Glomerular visceral epithelial cell (primary cell): ENCODE measurements at regions not wholly inside any gene's neighbourhood (a gene's known extent, or its start where the extent isn't known, plus 50 kb on each side); places are given as distances from the start of the nearest gene placed in this dataset.
"Not testable (repeated sequence)": the region's sequence is repeated elsewhere in the genome, so short reads cannot be mapped to it uniquely, and the experiment has no call there.

Experiments used
- DNase-seq: peaks from one replicate; pipeline ENCODE4 v3.0.0-alpha.2; 2016; ENCODE audit errors: extremely low spot score

DNA sequence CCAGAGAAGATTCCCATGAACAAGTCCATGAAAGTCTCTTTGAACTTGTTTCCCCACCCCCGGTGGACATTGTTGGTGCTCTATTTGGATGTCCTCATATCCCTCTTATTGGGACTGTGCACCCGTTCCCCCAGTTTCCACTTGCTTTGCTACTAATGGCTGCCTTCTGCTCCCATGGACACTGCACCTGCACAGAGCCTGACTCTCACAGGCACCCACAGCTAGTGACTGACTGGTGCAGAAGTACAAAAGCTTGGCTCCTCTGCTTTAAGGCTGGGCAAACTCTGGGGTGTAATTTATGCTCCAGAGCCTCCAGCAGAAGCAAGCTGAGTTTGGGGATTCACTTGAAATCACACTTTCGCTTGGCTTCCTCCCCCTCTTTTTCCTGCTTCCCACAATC is 239.9 kb upstream of the BTBD3 start:
- DNase-seq = no peak

DNA sequence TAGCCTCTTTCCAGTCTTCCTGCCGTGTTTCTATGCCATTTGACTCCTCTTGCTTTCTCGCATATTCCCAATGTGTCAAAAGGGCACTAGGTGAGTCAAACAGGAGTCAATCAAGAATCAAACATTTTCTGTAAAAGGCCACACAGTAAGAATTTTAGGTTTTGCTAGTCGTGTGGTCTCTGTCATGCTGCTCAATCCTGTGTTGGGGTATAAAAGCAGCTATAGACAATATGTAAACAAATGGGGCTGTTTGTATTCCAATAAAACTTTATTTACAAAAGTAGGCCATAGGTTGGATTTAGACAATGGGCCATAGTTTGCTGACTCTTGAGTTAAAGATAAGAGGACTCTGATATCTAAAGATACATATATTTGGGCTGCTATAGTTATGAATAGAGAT is 235.4 kb upstream of the BTBD3 start:
- no peak for DNase-seq

DNA sequence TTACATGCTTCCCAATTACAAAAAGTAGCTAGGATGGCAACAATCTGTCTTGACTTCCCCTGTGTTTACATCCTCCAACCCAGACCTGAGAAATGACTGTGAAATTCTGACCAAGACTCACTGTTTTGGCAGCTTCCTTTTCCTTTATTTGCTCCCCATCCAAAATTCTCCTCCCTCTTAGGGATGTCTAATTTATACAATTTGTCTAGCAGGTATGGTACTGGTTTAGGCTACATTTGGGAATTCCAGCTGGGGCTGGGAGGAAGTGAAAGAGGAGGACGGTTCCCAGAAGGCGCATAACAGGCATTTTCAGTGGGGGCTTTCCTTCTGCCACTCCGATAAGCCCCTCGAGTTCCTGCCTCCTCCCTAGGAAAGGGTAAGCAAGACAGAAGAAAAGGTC is 231.5 kb upstream of the BTBD3 start:
- no peak for DNase-seq

DNA sequence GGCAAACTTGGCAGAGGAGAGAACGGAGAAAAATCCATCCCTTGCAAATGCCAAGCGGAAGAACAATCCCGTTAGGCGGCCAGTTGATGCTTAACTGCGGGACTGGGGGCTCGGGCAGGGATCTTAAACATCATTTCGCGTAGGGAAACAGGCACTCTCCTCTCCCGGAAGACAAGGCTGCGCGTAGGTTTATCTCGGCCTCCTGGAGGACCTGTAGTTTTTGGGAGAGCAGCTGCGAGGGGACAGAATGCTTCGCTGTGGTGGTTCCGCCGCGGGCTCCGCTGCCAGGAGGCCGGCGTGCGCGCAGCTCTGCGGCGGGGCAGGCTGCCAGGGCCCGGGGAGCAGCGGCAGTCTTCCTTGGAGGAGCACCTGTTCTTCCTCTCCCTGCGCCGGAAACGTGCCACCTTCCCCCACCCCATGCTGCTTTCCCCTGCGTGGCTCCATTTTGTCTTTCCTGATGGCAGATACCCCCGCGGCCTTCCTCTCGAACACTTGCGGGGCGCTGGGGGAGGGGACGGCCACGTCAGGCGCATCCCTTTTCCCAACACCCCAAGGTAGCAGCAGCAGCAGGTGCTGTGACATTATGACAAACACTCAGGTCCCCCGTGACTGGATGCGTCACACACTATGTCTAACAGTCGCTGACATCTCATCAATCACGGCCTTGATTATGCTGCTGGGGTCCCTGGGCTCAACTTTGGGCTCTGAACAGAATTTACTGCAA is 230.7 kb upstream of the BTBD3 start:
- peak; percentile 6 for DNase-seq

DNA sequence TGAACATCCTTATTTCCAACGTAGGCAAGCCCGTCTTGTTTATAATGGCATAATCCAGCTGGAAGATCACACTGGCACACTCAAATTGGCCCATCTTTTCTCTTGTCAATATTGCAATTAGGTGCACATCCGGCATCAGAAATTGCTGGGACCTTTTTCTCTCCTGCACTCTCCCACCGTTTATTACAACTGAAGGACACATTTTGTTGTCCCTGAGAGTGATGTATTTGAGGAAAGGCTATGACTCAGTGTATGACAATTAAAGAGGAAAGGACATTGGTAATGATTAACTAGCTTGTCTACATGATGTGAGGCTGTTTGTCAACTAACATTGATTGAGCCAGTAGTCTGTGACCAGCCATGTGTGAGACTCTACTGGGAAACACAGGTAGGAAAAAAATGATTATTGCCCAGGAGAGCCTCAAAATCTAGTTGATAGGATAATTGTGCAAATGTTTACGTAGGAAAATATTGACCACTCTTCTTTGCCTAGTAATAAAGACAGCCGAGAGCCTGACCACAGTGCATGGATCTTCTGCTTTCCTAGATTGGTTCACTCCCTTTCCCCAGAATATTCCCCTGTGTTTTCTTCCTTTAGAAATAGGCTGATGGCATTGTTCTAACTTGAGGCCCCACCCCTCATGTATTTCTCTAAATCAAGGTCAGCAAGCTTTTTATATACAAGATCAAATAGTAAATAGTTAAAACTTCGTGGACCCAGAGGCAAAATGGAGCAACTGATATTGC is 230.0 kb upstream of the BTBD3 start:
- peak; percentile 16 for DNase-seq

DNA sequence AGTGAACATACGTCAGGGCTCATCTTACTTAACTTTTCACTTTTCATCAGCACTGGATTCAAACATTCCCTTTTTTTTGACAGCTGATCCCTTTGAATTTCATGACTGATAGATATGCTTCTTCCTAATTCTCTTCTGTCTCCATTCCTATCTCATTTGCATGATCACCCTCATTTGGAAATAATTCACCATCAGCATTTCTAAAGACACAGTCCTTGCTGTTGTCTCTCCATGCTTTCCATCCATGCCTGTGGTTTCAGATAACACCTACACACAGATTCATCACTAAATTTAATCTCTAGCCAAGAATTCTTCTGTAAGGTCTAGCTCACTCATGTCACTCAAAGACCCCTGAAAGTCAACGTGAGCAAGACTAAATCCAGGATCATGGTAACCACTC is 228.4 kb upstream of the BTBD3 start:
- DNase-seq = no peak

DNA sequence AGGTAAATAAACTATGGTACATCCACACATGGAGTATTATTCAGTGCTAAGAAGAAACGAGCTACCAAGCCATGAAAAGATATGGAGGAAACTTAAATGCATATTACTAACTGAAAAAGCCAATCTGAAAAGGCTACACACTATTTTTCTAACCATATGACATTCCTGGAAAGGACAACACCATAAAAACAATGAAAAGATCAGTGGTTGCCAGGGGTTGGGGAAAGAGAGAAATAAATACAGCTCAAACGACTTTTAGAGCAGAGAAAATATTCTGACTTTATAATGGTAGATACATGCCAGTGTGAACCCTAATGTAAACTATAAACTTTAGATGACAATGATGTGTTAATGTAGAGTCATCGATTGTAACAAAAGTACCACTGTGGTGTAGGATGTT is 225.9 kb upstream of the BTBD3 start:
- DNase-seq = no peak

DNA sequence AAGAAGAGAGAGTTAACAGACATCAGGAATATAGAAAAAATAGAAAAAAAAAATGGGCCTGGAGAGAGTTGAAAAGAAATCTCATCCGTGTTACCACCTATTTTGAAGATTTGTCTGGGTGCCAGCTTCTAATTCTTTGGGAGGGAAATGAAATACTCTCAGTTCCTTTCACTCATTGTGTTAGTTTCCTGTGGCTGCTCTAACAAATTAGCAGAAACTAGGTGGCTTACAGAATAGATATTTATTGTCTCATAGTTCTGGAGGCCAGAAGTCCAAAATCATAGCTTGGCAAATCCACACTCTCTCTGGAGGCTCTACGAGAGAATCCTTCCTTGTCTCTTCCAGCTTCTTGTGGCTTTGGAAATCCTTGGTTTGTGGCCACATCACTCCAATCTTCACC is 225.1 kb upstream of the BTBD3 start:
- DNase-seq = no peak

DNA sequence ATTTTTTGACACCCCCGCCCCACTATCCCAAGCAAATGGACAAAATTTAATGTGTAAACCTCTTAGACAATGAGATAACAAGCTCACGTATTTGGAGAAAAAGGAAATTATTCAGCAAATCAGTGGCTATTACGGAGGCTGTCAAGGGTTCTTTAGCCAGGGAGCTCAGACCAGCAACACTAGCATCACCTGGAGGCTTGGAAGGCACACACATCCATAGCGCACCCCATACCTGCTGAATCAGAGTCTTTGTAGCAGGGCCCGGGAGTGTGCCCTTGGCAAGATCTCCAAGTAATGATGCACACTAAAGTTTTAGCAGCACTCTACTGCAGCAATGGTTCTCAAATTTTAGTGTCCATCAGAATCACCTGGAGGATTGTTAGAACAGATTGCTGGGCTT is 223.2 kb upstream of the BTBD3 start:
- no peak for DNase-seq

DNA sequence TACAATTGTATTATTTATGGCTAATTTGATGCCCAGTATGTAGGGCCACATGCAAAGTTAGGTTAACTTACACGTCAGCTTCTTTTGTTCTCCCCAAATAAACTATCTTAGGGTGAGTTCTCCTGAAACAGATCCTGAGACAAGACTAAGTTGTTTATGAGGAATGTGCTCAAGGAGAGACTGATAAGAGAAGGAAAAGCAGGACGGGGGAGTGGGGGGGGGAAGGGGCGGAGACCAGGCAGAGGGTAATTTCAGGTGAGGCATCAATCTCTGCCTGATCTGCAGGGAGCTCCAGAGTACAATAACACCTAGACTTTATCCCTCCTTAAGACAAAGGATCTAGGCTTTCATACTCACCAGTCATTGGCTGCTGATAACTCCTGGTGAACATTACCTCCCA is 220.6 kb upstream of the BTBD3 start:
- DNase-seq = no peak

DNA sequence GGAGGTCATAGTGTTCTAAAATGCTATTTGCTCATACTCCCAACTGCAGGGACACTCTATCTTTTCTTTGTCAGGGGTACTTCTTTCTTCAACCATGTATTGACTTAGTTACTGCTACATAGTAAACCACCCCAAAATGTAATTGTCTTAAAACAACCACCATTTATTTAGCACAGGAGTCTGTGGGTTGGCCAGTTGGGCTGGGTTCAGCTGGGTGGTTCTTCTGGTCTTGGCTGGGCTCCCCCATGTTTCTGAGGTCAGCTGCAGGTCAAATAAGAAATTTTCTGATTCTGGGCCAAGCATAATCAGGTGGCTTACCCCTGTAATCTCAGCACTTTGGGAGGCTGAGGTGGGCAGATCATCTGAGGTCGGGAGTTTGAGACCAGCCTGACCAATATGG is 220.0 kb upstream of the BTBD3 start:
- no peak for DNase-seq

DNA sequence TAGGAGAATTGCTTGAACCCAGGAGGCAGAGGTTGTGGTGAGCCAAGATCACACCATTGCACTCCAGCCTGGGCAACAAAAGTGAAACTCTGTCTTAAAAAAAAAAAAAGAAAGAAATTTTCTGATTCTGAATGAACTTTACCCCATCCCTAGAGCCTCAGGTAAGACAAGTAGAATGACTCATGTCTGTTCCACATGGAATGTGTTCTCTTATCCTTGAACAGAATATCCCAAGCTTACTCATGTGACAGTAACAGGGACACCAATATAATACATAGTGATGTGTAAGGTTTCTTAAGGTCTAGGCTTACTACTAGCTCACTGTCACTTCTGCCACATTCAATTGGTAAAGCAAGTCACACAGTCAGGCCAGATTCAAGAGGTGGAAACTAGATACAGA is 219.6 kb upstream of the BTBD3 start:
- DNase-seq = no peak

DNA sequence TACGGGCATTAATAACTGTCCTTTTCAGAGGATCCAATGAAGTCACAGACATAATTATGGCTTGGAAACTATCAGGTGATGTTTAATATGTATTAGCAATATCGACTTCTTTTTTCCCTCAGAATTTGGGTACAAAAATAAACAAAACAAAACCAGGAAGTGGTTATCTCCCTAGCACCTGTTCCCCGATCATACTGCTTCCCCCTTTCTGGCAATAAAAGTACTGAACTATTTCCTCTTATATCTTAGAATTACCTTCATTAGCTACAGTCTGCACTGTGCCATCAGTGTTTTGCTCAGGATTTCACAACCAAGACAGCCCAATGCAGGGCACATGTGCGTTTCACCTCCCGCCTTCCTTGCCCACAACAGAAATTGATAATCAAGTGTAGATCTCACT is 216.9 kb upstream of the BTBD3 start:
- DNase-seq = no peak

DNA sequence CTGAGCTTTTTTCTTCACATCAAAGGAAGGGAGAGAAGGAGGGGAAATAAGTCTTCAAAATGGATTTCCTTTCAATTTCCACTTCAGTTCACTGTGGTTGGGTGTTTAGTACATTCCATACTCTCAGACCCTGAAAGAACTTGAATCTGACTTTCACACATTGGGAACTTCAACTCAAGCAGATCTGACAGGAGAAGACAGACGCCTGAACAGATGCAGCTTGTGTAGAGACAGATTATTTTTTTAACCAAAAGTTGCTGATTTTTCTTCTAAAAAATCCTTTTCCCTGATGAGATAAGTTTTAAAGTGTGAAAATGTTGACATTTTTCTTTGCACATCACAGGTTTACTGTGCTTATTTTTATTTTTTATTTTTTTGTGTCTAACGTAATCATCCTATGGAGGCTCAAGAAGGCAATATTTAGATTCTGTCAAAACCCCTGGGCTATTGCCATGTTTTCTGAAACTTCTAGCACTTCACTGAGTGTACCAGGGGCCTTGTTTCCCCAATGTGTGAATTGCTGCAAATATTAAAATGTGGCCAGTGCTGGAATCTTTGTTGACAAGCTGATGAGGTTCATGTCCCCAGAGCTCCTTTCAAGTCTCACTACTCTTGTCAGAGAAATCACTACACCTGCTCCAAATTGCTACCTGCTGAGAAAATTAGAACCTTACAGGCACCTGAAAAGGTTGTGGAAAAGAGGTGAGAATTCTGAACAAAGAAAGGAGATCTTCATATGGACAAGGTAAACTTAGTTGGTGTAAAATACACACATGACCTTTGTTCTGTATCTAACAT is 214.8 kb upstream of the BTBD3 start:
- no peak for DNase-seq

DNA sequence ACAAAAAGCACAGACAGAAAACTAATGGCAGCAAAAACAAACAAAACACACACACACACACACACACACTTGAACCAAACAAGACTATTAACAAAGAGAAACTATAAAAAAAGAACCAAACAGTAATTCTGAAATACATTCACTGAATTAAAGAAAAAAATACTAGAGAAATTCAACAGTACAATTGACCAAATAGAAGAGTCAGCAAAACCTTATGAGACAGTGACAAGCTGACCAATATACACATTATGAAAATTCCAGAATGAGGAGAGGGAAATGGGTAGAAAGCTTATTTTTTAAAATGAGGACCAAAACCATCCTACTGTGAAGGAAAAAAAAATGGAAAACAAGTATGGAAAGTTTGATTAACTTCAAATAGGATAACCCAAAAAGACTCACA is 212.2 kb upstream of the BTBD3 start:
- no peak for DNase-seq

DNA sequence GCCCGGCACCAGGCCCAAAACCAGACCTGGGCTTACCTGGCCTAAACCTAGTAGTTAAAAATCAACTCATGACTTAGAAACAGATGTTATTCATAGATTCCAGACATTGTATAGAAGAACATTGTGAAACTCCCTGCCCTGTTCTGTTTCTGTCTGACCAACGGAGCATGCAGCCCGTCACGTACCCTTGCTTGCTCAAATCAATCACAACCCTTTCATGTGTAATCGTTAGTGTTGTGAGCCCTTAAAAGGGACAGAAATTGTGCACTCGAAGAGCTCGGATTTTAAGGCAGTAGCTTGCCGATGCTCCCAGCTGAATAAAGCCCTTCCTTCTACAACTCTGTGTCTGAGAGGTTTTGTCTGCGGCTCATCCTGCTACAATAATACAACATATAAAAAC is 209.5 kb upstream of the BTBD3 start:
- DNase-seq = not testable (repeated sequence)

DNA sequence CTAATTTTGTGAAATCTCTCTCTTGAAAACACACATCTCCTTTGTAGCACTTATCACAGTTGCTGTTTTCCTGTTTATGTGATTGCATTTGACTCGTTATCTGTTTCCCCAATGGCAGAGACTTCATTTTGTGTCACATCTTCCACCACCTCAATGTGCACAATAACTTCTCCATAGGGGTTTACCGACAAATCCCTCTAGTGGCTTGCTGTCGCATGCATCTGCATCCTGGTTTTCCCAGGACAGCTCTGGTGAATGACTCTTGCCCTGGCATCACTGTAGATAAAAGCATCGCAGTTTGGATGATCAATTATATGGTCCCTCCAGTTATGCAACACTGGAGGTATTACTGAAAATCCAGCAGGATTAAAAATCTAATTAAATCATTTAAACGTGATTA is 206.5 kb upstream of the BTBD3 start:
- no peak for DNase-seq

DNA sequence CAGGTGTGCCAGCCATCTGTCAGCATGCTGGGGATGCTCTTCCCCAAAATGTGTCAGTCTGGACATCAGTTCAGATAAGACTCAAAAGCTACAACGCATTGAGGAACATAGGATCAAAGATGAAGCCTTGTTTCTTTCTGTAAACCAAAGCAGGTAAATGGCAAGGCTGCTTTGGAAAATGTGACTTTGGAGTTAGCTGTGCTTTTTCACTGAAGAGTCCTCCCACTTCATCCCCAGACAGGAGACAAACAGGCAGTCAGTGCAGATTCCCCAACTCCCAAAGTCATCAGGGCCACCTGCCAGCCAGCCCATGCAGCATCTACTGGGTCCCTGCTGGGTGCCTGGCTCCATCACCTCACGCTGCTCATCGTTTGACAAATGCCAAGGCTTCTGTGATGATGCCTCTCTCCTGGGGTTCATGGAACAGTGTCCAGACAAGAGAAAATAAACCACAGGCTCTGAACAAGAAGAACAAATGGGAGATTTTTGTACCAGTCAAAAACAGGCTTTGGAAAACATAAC is 205.0 kb upstream of the BTBD3 start:
- no peak for DNase-seq

DNA sequence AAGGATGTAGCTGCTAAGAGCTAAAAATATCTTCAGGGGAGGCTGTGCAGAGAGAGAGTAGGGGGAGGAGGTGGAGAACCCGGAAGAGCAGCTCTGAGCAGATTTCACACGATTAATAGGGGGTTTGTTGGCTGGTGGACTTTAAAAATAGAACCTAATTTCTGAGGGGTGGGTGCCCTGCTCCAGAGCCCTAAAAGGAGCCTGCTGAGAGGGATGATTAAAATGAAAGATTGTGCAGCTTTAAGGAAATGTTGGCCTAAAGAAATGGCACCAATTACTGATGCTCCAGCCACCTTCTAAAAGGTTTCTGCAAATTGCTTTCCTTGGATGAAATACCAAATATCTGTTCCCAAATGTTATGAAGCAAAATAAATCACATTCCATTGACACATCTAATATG is 202.8 kb upstream of the BTBD3 start:
- no peak for DNase-seq

DNA sequence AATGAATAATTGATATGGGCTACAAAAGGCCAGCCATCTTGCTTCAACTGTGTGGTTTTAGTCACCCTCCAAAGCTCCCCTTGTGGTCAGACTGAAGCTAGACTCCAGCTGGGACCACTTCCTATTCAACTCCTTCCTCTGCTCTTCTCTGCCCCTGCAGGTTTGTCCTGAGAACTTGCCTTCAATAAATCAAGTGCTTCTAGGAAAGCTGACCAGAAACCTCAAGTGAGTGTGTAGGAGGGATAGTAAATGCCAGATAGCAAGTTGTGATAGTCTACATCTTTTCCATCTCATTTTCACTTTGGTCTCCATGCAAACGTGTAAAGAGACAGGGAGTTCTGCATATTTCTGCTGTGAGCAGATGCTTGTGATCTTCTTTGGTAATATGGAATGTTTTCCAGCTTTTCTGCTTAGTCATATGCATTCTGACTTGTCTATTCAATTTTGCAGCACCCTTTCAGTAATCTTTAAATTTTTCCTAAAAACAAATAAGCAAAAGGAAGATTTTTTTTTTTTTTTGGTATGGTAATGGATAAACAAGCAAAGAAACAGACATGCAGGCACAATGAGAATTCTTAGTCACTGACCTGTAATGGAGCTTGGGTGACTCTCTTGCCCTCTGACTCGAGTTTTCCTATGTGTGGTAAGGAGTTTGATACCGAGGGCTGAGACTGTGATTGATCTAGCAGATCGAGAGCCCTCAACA is 201.3 kb upstream of the BTBD3 start:
- DNase-seq = peak; percentile 73

DNA sequence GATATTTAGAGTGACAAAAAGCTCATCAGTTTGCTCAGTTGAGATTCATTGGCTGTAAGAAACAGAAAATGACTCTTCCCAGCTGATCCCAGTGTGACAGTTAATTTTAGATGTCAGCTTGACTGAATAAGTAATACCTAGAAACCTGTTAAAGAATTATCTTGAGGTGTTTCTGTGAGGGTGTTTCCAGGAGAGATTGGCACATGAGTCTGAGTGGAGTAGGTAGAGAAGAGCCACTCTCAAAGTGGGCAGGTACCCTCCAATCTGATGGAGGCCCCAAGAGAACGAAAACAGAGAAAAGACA is 200.8 kb upstream of the BTBD3 start:
- DNase-seq = no peak

DNA sequence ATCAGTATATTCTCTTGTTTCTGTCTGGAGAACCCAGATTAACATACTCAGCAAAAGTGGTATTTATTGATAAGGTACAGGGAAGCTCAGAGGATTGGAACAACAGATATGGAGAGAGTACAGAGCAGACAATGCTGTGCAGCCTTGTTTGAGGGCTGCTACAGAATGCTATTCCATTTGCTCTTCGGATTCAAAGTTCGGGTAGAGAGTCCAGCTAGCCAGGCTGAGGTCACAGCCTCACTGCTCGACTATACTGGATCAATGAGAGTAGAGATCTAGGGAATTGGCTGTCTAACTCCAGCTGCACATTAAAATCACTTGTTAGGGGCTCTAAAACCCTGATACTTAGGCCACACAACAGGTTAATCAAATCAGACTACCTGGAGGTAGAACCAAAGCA is 200.1 kb upstream of the BTBD3 start:
- DNase-seq = no peak
